ENCODE measurements at regions not wholly inside any gene's neighbourhood (a gene's known extent, or its start where the extent isn't known, plus 50 kb on each side); places are given as distances from the start of the nearest gene placed in this dataset.

DNA sequence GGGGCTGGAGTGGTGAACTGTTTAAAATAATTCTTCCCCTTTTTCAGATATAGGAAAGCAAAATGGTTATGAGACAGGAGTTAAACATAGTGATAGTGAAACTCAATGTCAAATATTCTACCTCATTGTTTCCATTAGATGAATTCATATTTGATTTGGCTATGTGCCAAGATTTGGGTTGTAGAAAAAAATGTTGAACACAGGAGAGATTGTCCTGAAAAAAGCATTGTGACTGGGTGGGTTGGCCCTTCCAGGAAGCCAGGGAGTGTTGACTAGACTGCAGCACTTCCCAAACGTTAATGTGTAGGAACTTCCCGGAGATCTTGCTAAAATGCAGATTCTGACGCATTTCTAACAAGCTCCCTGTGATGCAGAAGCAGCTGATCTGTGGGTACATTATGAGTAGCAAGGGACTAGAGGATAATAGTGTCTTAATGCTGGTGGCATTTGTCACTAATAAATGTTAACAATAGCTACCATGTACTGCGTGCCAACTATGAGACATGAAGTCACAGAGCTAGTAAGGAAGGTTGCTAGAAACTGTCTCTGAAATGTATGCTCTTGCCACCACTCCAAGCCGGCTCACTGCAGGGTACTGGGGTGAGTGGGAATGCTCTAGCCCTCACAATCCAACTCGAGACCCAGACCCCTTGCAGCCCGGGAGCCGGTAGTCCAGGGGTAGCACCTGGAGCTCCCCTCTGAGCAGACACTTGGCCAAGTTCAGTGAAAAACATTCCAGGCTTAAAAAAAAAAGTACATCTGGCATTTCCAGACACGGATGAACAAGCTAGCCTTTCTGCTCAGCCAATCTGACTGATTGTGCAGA, 120.6 kb downstream of the CD47 start:
- no peak for DNase-seq (ENCODE audit: low read depth)

- no peak for DNase-seq (ENCODE audit: low read depth)
Observed at GRCh38 chr3:107969525-107969924, 121.3 kb downstream of the CD47 start.

GRCh38 chr3:107966276-107966675, 124.6 kb downstream of the CD47 start:
- no peak for DNase-seq (ENCODE audit: low read depth)

GRCh38 chr3:107965136-107965655, 125.6 kb downstream of the CD47 start:
- no peak for DNase-seq (ENCODE audit: low read depth)

- DNase-seq (ENCODE audit: low read depth), result no peak
Observed at GRCh38 chr3:107963581-107963980, 127.2 kb downstream of the CD47 start.

GRCh38 chr3:107962946-107963345, 127.9 kb downstream of the CD47 start:
- no peak for DNase-seq (ENCODE audit: low read depth)

GRCh38 chr3:107962037-107962436, 128.8 kb downstream of the CD47 start:
- DNase-seq (ENCODE audit: low read depth), result no peak

DNA sequence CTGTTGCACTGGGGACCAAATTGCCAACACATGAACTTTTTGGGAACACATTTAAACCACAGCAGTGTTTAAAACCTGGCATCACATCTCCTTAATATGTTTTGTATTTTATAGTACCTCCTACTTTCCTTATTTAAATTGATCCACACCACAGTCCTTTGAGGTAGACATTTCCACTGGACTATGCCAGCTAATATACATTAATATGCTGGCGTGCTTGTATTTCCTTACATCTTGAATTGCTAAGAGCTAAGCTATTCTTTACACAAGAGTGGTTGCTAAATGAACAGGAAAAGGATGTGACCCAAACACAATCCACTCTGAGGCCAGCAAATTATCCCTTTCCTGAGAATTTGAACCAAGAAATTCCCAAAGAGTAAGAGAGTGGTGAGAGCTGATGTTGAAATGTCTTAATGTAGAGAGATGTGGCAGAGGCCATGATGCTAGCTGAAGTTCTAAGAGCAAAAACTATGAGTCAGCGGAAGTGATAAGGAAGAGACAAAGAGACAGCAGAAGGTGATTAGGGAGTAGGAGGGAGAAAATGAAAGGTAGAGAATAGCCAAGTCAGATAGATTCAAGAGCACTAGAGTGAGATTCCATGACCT, 131.2 kb downstream of the CD47 start:
- no peak for DNase-seq (ENCODE audit: low read depth)

DNA sequence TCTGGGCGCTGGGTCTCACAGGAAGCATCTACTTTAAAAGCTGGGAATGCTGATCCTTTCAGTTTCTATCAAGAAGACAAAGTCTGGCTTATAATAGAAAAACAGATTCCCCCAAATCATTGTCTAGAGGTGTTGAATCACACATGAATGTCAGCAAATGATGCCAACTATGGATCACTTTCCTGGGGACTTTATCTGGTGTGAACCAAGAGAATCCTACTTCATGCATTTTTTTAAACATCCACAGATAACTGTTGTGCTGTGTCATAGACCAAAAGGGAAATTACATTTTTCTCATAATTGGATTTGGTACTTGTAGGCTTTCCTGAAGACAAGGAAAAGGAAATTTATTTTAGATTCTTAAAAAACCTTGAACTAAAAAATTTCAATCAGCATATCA, 132.7 kb downstream of the CD47 start:
- DNase-seq (ENCODE audit: low read depth), result no peak

DNA sequence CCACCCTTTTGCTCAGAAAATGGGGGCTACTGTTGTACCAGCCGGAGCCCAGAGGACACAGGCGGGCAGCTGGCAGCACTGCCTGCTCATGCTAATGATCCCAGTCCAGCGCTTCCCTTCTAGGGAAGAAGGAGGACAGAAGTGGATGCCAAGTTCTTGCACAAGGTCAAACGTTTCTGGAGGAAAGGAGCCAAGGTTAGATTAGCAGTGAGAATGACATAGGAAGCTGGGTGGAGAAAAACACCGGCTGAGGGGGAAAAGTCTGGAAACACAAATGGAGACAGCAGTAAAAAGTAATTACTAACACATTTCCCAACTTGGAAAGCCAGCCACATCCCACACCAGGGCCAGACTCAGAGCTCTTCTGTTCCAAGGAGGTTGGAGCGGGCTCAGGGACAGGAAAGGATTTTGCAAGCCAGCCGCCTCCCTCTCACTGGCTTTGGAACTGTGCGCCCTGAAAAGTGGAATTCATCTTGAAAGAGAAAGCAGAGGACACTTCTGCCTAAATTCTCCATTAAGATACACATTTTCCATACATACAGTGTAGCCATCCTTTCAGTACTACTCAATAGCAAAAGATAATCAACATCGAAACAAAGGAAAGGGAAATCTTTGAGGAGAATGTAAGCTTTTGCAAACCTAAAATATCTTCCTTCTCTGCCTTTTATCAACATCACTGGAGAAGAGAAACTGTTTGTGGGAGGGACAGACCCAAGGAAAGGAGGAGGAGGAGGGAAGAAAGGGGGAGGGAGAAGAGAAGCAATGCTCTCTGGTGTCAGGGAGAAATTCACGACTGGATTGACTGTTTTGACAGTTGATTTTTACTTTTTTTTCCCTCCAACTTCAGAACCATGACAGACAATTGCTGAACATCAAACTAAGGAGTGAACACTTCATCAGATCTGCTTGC, 133.6 kb downstream of the CD47 start:
- no peak for DNase-seq (ENCODE audit: low read depth)

DNA sequence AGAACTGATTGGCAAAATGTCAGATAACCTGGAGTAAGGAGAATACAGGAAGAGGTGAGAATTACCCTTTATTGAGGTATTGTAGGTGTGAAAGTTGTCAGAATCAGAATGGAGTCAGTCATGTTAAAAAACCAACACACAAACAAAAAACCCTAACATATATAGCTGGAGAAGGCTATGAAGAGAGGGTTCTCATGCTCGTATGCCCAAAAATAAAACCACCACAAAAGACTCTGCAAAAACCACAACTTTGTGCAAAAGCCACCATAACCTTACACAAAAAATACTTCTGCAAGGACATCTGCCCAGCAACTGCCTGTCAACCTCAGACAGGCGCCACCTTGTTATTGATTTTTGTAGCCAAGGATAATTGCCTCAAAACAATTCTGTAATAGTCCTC, 136.0 kb downstream of the CD47 start:
- DNase-seq (ENCODE audit: low read depth), result no peak

GRCh38 chr3:107953722-107954121, 137.1 kb downstream of the CD47 start:
- no peak for DNase-seq (ENCODE audit: low read depth)

GRCh38 chr3:107951126-107951525, 139.7 kb downstream of the CD47 start:
- DNase-seq (ENCODE audit: low read depth), result no peak

GRCh38 chr3:107950417-107950816, 140.4 kb downstream of the CD47 start:
- no peak for DNase-seq (ENCODE audit: low read depth)

GRCh38 chr3:107949394-107949970, 141.3 kb downstream of the CD47 start:
- no peak for DNase-seq (ENCODE audit: low read depth)

- no peak for DNase-seq (ENCODE audit: low read depth)
Observed at GRCh38 chr3:107947203-107947602, 143.6 kb downstream of the CD47 start.

GRCh38 chr3:107946700-107947099, 144.1 kb downstream of the CD47 start:
- DNase-seq (ENCODE audit: low read depth), result no peak

DNA sequence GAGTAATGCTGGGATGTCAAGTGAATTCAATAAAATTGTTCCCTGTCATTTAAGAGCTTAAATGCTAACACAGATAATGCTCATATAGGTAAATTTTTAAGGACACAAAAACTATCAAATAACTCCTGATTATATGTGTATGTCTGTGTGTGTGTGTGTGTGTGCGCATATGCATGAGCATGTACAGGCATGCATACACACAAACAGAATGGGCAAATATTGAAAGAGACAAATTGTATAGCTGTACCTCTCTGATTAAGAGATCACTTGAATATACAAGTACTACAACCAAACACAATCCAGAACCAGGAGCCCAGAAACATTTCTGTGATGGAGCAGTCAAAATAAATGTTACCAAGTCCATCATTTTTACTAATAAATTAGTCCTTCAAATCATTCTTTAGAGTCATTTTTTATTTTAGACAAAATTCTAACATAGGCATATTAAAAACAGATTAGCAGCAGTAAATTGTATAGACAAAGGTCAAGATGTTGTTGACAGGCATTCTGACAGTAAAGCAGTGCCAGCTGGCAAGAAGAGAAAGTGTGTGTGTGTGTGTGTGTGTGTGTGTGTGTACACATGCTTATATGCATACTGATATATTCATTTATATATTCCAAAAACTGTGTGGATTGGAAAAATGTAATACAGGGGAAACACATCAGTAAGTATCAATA, 145.3 kb downstream of the CD47 start:
- DNase-seq (ENCODE audit: low read depth), result no peak

GRCh38 chr3:107943786-107944523, 146.9 kb downstream of the CD47 start:
- DNase-seq (ENCODE audit: low read depth), result no peak

DNA sequence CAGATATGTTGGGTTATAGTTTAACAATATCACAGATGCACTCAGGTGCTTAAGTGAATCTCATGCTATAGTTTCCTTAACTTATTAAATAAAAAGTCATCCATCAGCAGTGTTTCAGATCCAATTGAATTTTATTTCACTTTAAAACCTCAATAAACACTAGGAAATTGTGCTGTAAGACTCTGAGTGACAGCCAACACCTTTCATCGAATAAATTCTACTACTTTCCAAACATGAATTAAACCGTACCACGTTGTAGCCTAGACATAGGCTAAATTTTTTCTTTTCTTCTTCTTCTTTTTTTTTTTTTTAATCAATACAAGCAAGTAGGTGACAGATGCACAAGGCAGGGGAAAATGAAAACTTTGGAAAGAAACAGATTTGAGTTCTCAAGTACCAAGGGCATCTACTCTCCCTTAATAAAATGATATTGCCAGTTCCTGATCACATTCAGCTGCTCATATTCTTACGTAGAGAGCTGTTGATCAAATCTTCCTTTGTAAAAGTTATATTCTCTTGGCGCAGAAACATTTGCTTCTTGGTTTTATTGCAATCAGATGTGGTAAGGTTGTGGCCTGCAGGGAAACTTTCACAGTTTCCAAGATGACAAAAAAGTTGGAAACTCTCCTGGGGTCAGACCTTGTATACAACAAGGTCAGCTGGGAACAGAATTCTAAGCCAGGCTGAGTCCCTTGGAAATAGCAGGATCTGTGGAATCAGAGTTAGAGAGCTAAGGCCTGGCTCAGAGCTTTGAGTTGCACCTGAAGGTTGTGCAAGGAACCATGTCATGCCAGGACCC, 147.7 kb downstream of the CD47 start:
- DNase-seq (ENCODE audit: low read depth), result no peak

Data from activated gamma-delta T cell treated with anti-CD3 and anti-CD28 coated beads, Interleukin-2, amount 50 U/mL, for 16 hours (primary cell).